GM12892 (cell line): ENCODE measurements at regions not wholly inside any gene's neighbourhood (a gene's known extent, or its start where the extent isn't known, plus 50 kb on each side); places are given as distances from the start of the nearest gene placed in this dataset.

Experiments used
- POLR2A ChIP-seq: IDR thresholded peaks from 2 replicates; pipeline ENCODE4 v1.6.1; 2011; ENCODE audit warnings: low read depth, low read length, control low read depth
- POLR2AphosphoS5 ChIP-seq: IDR thresholded peaks from 2 replicates; pipeline ENCODE4 v1.6.1; 2011; ENCODE audit warnings: low read depth, low read length, control low read depth

DNA sequence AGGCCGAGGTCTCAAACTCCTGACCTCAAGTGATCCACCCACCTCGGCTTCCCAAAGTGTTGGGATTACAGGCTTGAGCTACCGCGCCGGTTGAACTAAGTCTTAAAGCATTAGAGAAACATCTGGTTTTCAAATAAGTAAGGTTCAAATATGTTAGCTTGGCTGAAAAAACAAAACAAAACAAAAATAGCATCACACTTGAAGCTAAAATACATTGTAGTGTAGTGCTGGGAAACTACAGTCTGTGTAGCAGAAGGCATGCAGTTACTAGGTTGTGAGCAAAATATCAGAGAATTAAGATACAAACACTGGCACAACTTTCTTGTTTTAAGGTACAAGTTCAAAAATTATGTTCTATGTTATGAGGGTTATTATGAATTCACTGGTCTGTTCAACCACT lies 224.8 kb upstream of the CHORDC1 start:
- TF ChIP-seq POLR2A (no peak), POLR2AphosphoS5 (no peak)
